Ovary (tissue), 3 donors: ENCODE measurements at regions not wholly inside any gene's neighbourhood (a gene's known extent, or its start where the extent isn't known, plus 50 kb on each side); places are given as distances from the start of the nearest gene placed in this dataset.

Experiments used
- CTCF ChIP-seq, 3 donors: fragments of 450-650 bp in 2 of 3; fragments of 200-600 bp in 1 of 3; IDR thresholded peaks; one replicate each; pipeline versions ENCODE4 v1.5.1 to v1.8.0; 2016 to 2022; ENCODE audit warnings: antibody characterized with exemption in 3 of 3, mild to moderate bottlenecking in 1 of 3
- EP300 ChIP-seq: sonication (generic); formaldehyde crosslinking; IDR thresholded peaks from one replicate; pipeline ENCODE4 v1.6.1; 2017; ENCODE audit warnings: antibody characterized with exemption
- POLR2A ChIP-seq: fragments of 450-650 bp; IDR thresholded peaks from one replicate; pipeline ENCODE4 v1.6.1; 2017; ENCODE audit warnings: antibody characterized with exemption, mild to moderate bottlenecking, moderate library complexity
- donor health status: DM: no; HTN: no; CAD: no.

GRCh38 chr1:173285048-173285447, 77.9 kb upstream of the TNFSF4 start:
- TF ChIP-seq CTCF (IDR thresholded peaks at IDR 0.05) = no peak
- TF ChIP-seq EP300 = no peak
- TF ChIP-seq POLR2A = no peak
